SK-N-MC (cell line): ENCODE measurements at regions not wholly inside any gene's neighbourhood (a gene's known extent, or its start where the extent isn't known, plus 50 kb on each side); places are given as distances from the start of the nearest gene placed in this dataset.

Experiments used
- DNase-seq: peaks from one replicate; pipeline ENCODE4 v3.0.0-alpha.2; 2011; ENCODE audit warnings: low read depth, low spot score
- H3K27ac ChIP-seq: fragments of 200-600 bp; sonication (generic); 2 replicates; pipeline ENCODE4 v1.5.1; 2016; ENCODE audit warnings: mixed run types
- H3K36me3 ChIP-seq: fragments of 200-600 bp; sonication (generic); 2 replicates; pipeline ENCODE4 v1.6.1; 2017; ENCODE audit warnings: antibody characterized with exemption, low read length, mixed read lengths; ENCODE audit not compliant: insufficient read depth
- H3K4me3 ChIP-seq: fragments of 200-600 bp; sonication (generic); 2 replicates; pipeline ENCODE4 v1.5.1; 2016
- H3K9ac ChIP-seq: fragments of 200-600 bp; sonication (generic); 2 replicates; pipeline ENCODE4 v1.8.0; 2017; ENCODE audit warnings: mixed run types, mixed read lengths; ENCODE audit not compliant: insufficient read length
- H3K9me3 ChIP-seq: fragments of 200-600 bp; sonication (generic); 2 replicates; pipeline ENCODE4 v1.6.1; 2017; ENCODE audit warnings: low read depth, mild to moderate bottlenecking, antibody characterized with exemption, low read length, moderate library complexity, mixed read lengths
- EZH2 ChIP-seq: fragments of 200-600 bp; sonication (generic); IDR thresholded peaks from one replicate; pipeline ENCODE4 v1.6.1; 2017; ENCODE audit warnings: antibody characterized with exemption
- FOXP2 ChIP-seq: optimal IDR thresholded peaks from 2 replicates; pipeline ENCODE3; 2011; ENCODE audit warnings: mild to moderate bottlenecking, moderate library complexity; ENCODE audit not compliant: insufficient read depth; ENCODE audit errors: extremely low read length, control extremely low read depth
- POLR2AphosphoS5 ChIP-seq: IDR thresholded peaks from 2 replicates; pipeline ENCODE4 v1.6.1; 2012; ENCODE audit warnings: mild to moderate bottlenecking, low read depth, low read length, borderline replicate concordance

DNA sequence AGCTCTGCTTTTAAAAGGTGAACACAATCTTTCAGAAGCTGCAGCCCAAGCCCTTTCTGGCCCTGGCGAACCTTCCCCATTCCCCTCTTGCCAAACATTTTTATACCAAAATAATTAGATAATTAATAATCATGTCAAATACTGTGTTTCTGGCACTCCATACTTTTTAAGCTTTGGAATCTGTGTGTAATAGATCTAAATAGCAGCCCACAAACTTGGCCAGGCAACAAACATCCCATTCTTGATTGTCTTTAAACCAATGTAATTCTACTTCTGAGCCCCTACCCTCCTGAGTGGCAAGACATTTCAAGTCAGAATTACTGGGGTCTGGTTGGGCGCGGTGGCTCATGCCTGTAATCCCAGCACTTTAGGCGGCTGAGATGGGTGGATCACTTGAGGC lies 137.7 kb downstream of the NAV1 start:
- no peak for DNase-seq
- Histone ChIP-seq H3K4me3 (0 out of 2 replicates have a peak overlapping the region, but pooled peaks have one; percentile 5), H3K36me3 (no peaks in the 10 kb centered on the region; the same call in 1 of the 2 replicates), H3K27ac (peak overlapping the region; percentile 27; the same call in 1 of the 2 replicates), H3K9ac (no peak overlapping the region), H3K9me3 (no peaks in the 10 kb centered on the region)
- TF ChIP-seq POLR2AphosphoS5 = no peak

DNA sequence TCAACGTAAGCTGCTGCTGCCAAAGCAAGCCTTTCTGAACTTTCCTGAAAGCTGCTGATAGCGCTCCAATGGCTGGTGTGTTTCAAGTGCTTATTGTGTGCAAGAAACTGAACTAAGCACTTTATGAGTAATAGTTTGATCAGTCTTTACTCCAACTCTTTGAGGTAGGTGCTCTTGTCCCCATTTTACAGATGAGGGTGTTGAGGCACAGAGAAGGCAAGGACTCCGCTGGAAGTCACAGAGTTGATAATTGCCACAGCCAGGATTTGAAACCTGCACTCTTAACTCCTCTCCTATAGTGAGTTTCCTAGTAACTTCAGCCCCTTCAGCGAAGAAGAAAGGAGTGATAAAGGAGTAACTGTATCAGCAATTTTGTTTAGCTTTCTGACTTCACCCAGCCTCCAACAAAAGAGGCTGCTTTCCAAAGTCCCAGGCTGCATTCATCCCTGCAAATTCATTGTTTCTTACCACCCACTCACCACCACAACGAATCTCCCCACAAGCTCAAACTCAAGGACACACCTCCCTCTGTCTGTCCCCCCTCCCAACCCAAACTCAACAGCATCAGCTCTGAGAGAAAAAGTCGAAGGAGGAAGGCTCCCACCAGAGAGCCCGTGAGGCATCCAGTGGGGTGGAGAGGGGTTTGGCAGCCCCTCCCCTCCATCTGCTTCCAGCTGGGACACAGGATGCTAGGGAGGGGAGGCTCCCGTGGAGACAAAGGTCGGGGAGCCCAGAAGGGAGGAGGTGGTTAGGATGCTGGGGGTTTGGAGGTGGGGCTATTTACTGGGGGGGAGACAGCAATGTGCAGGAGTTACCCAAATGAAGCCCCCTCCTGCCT lies 139.6 kb downstream of the NAV1 start:
- TF ChIP-seq EZH2 (no peak), FOXP2 (no peak), POLR2AphosphoS5 (no peak)
- Histone ChIP-seq H3K4me3 (no peak overlapping the region), H3K36me3 (no peaks in the 10 kb centered on the region; the same call in 1 of the 2 replicates), H3K27ac (no peak overlapping the region), H3K9ac (no peak overlapping the region), H3K9me3 (no peaks in the 10 kb centered on the region)
- no peak for DNase-seq

DNA sequence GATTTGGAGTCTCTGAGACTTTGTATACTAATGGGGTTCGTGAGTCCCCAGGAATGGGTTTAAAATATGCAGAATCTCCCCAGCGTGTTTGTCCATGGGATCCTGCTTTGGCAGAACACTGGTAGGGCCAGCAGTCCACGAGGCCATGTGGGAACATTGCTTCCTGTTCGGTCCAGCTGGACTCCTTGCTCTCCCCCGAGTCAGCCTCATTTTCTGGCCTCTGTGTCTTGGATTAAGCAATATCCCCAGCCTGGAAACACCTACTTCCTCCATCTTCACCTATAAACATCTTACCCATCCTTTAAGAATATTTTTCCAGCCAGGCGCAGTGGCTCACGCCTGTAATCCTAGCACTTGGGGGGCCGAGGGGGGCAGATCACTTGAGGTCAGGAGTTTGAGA lies 142.4 kb downstream of the NAV1 start:
- TF ChIP-seq EZH2 = no peak
- TF ChIP-seq FOXP2 = no peak
- TF ChIP-seq POLR2AphosphoS5 = no peak
- DNase-seq = no peak
- Histone ChIP-seq H3K27ac (no peak overlapping the region), H3K9ac (no peak overlapping the region), H3K4me3 (no peak overlapping the region), H3K9me3 (no peaks in the 10 kb centered on the region), H3K36me3 (no peaks in the 10 kb centered on the region; the same call in 1 of the 2 replicates)

DNA sequence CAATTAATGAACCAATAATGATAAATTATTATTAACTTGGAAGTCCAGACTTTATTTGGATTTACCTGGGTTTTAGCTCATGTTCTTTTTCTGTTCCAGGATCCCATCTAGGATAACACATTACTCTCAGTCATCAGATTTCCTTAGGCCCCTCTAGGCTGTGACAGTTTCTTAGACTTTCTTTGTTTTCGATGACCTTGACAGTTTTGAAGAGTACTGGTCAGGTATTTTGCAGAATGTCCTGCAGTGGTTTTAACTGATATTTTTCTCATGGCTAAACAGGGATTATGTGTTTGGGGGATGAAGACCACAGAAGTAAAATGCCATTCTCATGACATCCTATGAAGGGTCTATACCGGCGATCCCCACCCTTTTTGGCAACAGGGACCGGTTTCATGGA lies 144.0 kb downstream of the NAV1 start:
- Histone ChIP-seq H3K27ac (no peak overlapping the region), H3K4me3 (no peak overlapping the region), H3K36me3 (no peaks in the 10 kb centered on the region; the same call in 1 of the 2 replicates), H3K9ac (no peak overlapping the region), H3K9me3 (no peaks in the 10 kb centered on the region)
- TF ChIP-seq FOXP2 (no peak), POLR2AphosphoS5 (no peak), EZH2 (no peak)
- no peak for DNase-seq

DNA sequence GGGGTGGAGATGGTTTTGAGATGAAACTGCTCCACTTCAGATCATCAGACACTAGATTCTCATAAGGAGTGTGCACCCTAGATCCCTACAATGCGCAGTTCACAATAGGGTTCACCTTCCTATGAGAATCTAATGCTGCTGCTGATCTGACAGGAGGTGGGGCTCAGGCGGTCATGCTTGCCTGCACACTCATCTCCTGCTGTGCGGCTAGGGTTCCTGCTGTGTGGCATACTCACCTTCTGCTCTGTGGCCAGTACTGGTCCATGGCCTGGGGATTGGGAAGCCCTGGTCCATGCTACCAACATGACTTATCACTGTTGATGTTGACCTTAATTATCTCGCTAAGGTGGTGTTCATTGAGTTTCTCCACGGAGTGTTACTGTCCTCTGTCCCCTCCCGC lies 144.5 kb downstream of the NAV1 start:
- TF ChIP-seq EZH2 (no peak), POLR2AphosphoS5 (no peak), FOXP2 (no peak)
- Histone ChIP-seq H3K9me3 (no peaks in the 10 kb centered on the region), H3K36me3 (no peaks in the 10 kb centered on the region; the same call in 1 of the 2 replicates), H3K27ac (no peak overlapping the region), H3K9ac (no peak overlapping the region), H3K4me3 (no peak overlapping the region)
- no peak for DNase-seq

DNA sequence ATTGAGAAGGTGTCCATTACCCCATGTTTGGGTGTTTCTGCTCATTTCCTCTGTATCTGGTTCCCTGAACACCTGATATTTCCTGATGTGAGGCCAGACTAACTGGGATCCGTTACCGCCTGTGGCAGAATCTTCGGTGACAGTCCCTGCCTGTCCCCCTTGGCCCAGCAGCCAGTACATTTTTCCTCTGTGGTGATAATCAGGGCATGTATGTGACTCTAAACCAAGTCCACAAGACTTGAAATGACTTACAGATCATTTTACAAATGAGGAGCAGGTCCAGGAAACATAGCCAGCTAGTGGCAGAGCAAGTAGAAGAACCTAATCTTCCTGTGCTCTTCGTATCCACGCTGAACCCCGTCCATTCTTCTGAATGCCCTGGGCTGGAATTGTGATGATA lies 143.5 kb upstream of the IPO9 start:
- Histone ChIP-seq H3K36me3 (no peaks in the 10 kb centered on the region), H3K27ac (no peak overlapping the region), H3K4me3 (no peak overlapping the region), H3K9me3 (no peaks in the 10 kb centered on the region), H3K9ac (no peak overlapping the region)
- no peak for DNase-seq
- TF ChIP-seq EZH2 (no peak), POLR2AphosphoS5 (no peak), FOXP2 (no peak)

DNA sequence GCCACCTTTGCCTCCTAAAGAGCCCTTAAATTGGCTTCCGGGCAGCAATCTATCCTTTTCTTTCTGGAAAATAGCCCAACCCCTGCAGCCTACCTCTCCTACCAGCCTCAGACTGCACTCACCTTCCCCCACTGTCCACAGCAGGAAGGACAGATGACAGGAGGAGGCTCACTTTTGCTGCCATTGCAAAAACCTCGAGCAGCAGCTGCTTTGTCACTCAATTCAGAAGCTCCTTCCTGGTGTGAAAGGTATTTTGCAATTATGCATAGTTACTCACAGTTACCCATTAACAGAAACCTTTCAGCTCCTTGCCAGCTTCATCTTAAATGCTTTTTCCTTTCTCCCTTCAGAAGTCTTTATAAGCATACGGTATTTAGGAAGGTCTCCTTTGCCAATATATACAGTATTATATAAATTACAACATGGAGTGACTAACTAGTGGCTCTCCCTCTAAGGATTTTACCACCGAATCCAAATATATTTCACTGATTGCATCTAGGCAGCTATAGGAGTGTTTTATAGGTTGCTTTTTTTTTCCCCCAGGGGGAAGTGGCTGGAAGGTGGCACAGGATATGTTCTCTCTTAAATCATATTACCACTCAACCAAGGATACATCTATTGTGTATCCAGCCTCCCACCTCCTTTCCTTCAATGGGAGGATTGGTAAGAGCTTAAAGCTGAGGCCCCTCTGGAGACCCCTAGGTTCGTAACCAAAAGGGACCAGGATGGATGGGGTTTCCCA lies 142.1 kb upstream of the IPO9 start:
- H3K9me3 ChIP-seq = no peaks in the 10 kb centered on the region
- no peak for DNase-seq
- no peak overlapping the region for H3K4me3 ChIP-seq
- H3K36me3 ChIP-seq = no peaks in the 10 kb centered on the region
- no peak overlapping the region for H3K9ac ChIP-seq
- no peak overlapping the region for H3K27ac ChIP-seq
- TF ChIP-seq FOXP2 = no peak
- no peak for TF ChIP-seq POLR2AphosphoS5
- TF ChIP-seq EZH2 = no peak

DNA sequence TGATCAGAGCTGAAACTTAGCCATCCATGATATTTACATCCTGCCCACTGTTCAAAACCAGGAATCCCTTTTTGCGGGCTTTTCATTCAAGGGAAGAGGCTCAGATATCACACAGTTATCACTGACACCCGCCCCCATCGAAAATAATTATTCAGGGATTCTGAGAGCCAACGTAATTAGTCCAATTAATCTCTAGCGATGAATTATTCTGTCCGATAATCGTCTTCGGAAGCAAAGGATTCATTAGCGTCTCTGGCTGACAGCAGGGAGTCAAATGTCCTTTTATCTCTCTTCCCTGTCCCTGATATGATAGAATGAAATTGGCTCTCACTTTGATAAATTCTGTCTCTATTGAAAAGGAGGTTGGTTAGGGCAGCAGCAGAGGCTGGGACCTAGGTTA lies 140.4 kb upstream of the IPO9 start:
- TF ChIP-seq EZH2 (no peak), POLR2AphosphoS5 (no peak)
- Histone ChIP-seq H3K9ac (no peak overlapping the region), H3K9me3 (no peaks in the 10 kb centered on the region), H3K36me3 (no peaks in the 10 kb centered on the region), H3K4me3 (no peak overlapping the region), H3K27ac (no peak overlapping the region)
- no peak for DNase-seq
